ENCODE measurements at regions not wholly inside any gene's neighbourhood (a gene's known extent, or its start where the extent isn't known, plus 50 kb on each side); places are given as distances from the start of the nearest gene placed in this dataset.

GRCh38 chr10:132467464-132468149 is 70.0 kb upstream of the INPP5A start:
- H3K4me1 ChIP-seq (ENCODE audit: low read depth): peaks cover 24% of the 10 kb centered on the region
- no peak overlapping the region for H3K27ac ChIP-seq
- no peaks in the 10 kb centered on the region for H3K36me3 ChIP-seq
- no peak for DNase-seq (ENCODE audit: low read depth in 1 of 2, low spot score in 1 of 2)
- H3K27me3 ChIP-seq: no peaks in the 10 kb centered on the region
- H3K4me3 ChIP-seq: no peak overlapping the region
- H3K9me3 ChIP-seq (ENCODE audit: low read depth): no peaks in the 10 kb centered on the region
- TF ChIP-seq CTCF (IDR thresholded peaks at IDR 0.05; ENCODE audit: low read depth, low read length): no peak

GRCh38 chr10:132468216-132468615 is 69.4 kb upstream of the INPP5A start:
- no peaks in the 10 kb centered on the region for H3K36me3 ChIP-seq
- no peak for DNase-seq (ENCODE audit: low read depth in 1 of 2, low spot score in 1 of 2)
- H3K4me1 ChIP-seq (ENCODE audit: low read depth): peaks cover 24% of the 10 kb centered on the region
- no peak for TF ChIP-seq CTCF (IDR thresholded peaks at IDR 0.05; ENCODE audit: low read depth, low read length)
- no peaks in the 10 kb centered on the region for H3K27me3 ChIP-seq
- H3K9me3 ChIP-seq (ENCODE audit: low read depth): no peaks in the 10 kb centered on the region
- no peak overlapping the region for H3K4me3 ChIP-seq
- no peak overlapping the region for H3K27ac ChIP-seq

- peaks cover 24% of the 10 kb centered on the region for H3K4me1 ChIP-seq (ENCODE audit: low read depth)
- H3K27ac ChIP-seq: no peak overlapping the region
- no peak overlapping the region for H3K4me3 ChIP-seq
- H3K9me3 ChIP-seq (ENCODE audit: low read depth): no peaks in the 10 kb centered on the region
- H3K36me3 ChIP-seq: no peaks in the 10 kb centered on the region
- no peak for TF ChIP-seq CTCF (IDR thresholded peaks at IDR 0.05; ENCODE audit: low read depth, low read length)
- H3K27me3 ChIP-seq: no peaks in the 10 kb centered on the region
- DNase-seq (ENCODE audit: low read depth in 1 of 2, low spot score in 1 of 2): no peak
Measured at GRCh38 chr10:132468651-132469050, 68.9 kb upstream of the INPP5A start.

- Histone ChIP-seq H3K36me3 (no peaks in the 10 kb centered on the region), H3K4me3 (no peak overlapping the region), H3K27me3 (no peaks in the 10 kb centered on the region)
Measured at GRCh38 chr10:132469197-132469884, 68.2 kb upstream of the INPP5A start.

GRCh38 chr10:132470410-132471124 is 67.0 kb upstream of the INPP5A start:
- no peak for TF ChIP-seq CTCF (IDR thresholded peaks at IDR 0.05; ENCODE audit: low read depth, low read length)
- no peak for DNase-seq (ENCODE audit: low read depth in 1 of 2, low spot score in 1 of 2)
- H3K27me3 ChIP-seq: no peaks in the 10 kb centered on the region
- no peaks in the 10 kb centered on the region for H3K36me3 ChIP-seq
- H3K27ac ChIP-seq: no peak overlapping the region
- H3K9me3 ChIP-seq (ENCODE audit: low read depth): no peaks in the 10 kb centered on the region
- H3K4me3 ChIP-seq: no peak overlapping the region
- H3K4me1 ChIP-seq (ENCODE audit: low read depth): peaks cover 11% of the 10 kb centered on the region

More at GRCh38 chr10:132469197-132469884, 68.2 kb upstream of the INPP5A start:
- DNase-seq (ENCODE audit: low read depth in 1 of 2, low spot score in 1 of 2): no peak
- H3K9me3 ChIP-seq (ENCODE audit: low read depth): no peaks in the 10 kb centered on the region
- H3K27ac ChIP-seq: no peak overlapping the region
- peaks cover 18% of the 10 kb centered on the region for H3K4me1 ChIP-seq (ENCODE audit: low read depth)
- TF ChIP-seq CTCF (IDR thresholded peaks at IDR 0.05; ENCODE audit: low read depth, low read length): no peak

All from cardiac muscle cell (in vitro differentiated cells and primary cell).